OCI-LY3 (cell line): ENCODE measurements at regions not wholly inside any gene's neighbourhood (a gene's known extent, or its start where the extent isn't known, plus 50 kb on each side); places are given as distances from the start of the nearest gene placed in this dataset.

Source experiments
- CTCF ChIP-seq: fragments of 200-600, 300-600 bp; sonication (generic); IDR thresholded peaks from 2 replicates; pipeline ENCODE4 v1.5.1; 2014; ENCODE audit warnings: antibody characterized with exemption, low read length, low read depth
- EZH2phosphoT487 ChIP-seq: fragments of 200-600 bp; shearing (Covaris generic); IDR thresholded peaks from 2 replicates; pipeline ENCODE4 v1.6.1; 2018; ENCODE audit warnings: antibody characterized with exemption, mixed run types, low read depth

GRCh38 chr13:60969656-60970055, 446.0 kb downstream of the PCDH20 start:
- TF ChIP-seq CTCF (no peak), EZH2phosphoT487 (no peak)
